ENCODE measurements at regions not wholly inside any gene's neighbourhood (a gene's known extent, or its start where the extent isn't known, plus 50 kb on each side); places are given as distances from the start of the nearest gene placed in this dataset.

DNA sequence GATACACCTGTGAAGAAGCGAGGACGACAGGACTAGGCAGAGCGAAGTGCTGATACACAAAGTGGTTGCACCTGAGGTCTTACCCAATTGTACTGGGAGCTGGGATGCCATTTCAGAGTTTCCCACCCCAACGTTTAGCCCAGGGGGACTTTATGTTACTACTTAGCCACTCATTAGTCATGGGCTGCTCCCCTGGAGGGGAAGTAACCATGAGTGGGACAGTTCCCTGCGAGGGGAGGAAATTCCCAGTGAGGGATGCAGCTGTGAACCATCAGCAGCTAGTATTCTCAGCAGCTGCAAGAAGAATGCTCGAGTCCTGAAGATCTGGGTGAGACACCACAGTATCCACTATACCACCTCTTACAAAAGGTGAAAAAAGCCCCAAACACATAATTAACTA is 93.7 kb upstream of the ACTBL2 start:
- DNase-seq (ENCODE audit: low spot score), result no peak
- H3K4me3 ChIP-seq, result no peak overlapping the region
- no peaks in the 10 kb centered on the region for H3K9me3 ChIP-seq (ENCODE audit: low read depth)
- no peaks in the 10 kb centered on the region for H3K79me2 ChIP-seq
- H3K27me3 ChIP-seq, result peaks cover 3% of the 10 kb centered on the region
- H3K9me2 ChIP-seq (replicated peaks; ENCODE audit: insufficient read depth), result no peaks in the 10 kb centered on the region
- H3K27ac ChIP-seq, result no peak overlapping the region
- no peaks in the 10 kb centered on the region for H3K36me3 ChIP-seq (replicated peaks; ENCODE audit: insufficient read depth, low read depth)
- H4K20me1 ChIP-seq (ENCODE audit: insufficient read depth, poor library complexity, severe bottlenecking), result no peaks in the 10 kb centered on the region
- TF ChIP-seq EZH2phosphoT487 (IDR thresholded peaks at IDR 0.05; ENCODE audit: low read depth, severe bottlenecking, unreplicated experiment) (no peak), EZH2 (IDR thresholded peaks at IDR 0.05; ENCODE audit: borderline replicate concordance) (no peak)
- TF ChIP-seq, protein P1, sequence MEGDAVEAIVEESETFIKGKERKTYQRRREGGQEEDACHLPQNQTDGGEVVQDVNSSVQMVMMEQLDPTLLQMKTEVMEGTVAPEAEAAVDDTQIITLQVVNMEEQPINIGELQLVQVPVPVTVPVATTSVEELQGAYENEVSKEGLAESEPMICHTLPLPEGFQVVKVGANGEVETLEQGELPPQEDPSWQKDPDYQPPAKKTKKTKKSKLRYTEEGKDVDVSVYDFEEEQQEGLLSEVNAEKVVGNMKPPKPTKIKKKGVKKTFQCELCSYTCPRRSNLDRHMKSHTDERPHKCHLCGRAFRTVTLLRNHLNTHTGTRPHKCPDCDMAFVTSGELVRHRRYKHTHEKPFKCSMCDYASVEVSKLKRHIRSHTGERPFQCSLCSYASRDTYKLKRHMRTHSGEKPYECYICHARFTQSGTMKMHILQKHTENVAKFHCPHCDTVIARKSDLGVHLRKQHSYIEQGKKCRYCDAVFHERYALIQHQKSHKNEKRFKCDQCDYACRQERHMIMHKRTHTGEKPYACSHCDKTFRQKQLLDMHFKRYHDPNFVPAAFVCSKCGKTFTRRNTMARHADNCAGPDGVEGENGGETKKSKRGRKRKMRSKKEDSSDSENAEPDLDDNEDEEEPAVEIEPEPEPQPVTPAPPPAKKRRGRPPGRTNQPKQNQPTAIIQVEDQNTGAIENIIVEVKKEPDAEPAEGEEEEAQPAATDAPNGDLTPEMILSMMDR (IDR thresholded peaks at IDR 0.05; ENCODE audit: poor library complexity), result no peak
- H3K4me2 ChIP-seq, result no peak overlapping the region
- 90% methylated on average over 6 of the region's 6 CpGs for WGBS (ENCODE audit: low lambda C conversion rate, missing lambda C conversion rate)
- no peak overlapping the region for H2AFZ ChIP-seq
- H3K4me1 ChIP-seq (ENCODE audit: insufficient read depth), result no peaks in the 10 kb centered on the region

DNA sequence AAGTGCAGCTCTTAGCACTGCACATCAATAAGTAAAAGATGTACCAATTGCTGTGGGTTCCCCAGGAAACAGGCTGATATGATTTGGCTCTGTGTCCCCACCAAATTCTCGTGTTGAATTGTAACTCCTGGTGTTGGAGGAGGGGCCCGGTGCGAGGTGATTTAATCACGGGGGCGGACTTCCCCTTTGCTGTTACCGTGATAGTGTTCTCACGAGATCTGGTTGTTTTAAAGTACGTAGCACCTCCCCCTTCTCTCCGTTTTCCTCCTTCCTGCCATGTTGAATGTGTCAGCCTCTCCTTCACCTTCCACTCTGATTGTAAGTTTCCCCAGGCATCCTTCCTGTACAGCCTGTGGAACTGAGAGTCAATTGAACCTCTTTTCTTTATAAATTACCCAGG is 93.2 kb upstream of the ACTBL2 start:
- DNase-seq (ENCODE audit: low spot score), result no peak
- H2AFZ ChIP-seq, result no peak overlapping the region
- WGBS (ENCODE audit: low lambda C conversion rate, missing lambda C conversion rate), result 91% methylated on average over 9 of the region's 9 CpGs

DNA sequence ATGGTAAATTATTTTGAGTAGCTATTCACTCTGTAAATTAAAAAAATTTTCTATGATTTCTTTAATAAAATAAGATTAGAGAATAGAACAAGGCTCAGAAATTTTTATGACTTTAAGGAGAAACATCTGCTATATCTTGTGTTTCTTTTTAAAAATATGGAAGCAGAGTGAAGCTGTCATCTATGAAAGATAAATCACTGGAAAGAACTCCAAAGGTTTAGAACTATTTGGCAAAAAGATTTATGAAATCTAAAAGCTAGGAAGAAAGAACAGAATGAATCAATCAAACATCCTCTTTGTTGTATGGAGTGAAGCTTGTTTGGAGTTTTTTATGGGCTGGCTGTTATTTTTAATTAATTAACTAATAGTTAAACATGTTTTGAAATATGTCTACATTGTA is 89.8 kb upstream of the ACTBL2 start:
- H3K4me1 ChIP-seq (ENCODE audit: insufficient read depth), result no peaks in the 10 kb centered on the region
- H2AFZ ChIP-seq, result no peak overlapping the region
- DNase-seq (ENCODE audit: low spot score), result no peak
- no peak overlapping the region for H3K27ac ChIP-seq
- no peak overlapping the region for H3K4me3 ChIP-seq
- H3K9me3 ChIP-seq (ENCODE audit: low read depth), result no peaks in the 10 kb centered on the region
- no peak overlapping the region for H3K4me2 ChIP-seq
- no peaks in the 10 kb centered on the region for H3K79me2 ChIP-seq
- H4K20me1 ChIP-seq (ENCODE audit: insufficient read depth, poor library complexity, severe bottlenecking), result no peaks in the 10 kb centered on the region
- H3K9me2 ChIP-seq (replicated peaks; ENCODE audit: insufficient read depth), result no peaks in the 10 kb centered on the region
- H3K27me3 ChIP-seq, result peaks cover 3% of the 10 kb centered on the region
- H3K36me3 ChIP-seq (replicated peaks; ENCODE audit: insufficient read depth, low read depth), result no peaks in the 10 kb centered on the region
- TF ChIP-seq, protein P1 (IDR thresholded peaks at IDR 0.05; ENCODE audit: poor library complexity), result no peak
- no peak for TF ChIP-seq EZH2 (IDR thresholded peaks at IDR 0.05; ENCODE audit: borderline replicate concordance)
- TF ChIP-seq EZH2phosphoT487 (IDR thresholded peaks at IDR 0.05; ENCODE audit: low read depth, severe bottlenecking, unreplicated experiment), result no peak

More for the DNA sequence above, 93.2 kb upstream of the ACTBL2 start:
- TF ChIP-seq, protein P1 (IDR thresholded peaks at IDR 0.05; ENCODE audit: poor library complexity), result no peak
- no peak for TF ChIP-seq EZH2phosphoT487 (IDR thresholded peaks at IDR 0.05; ENCODE audit: low read depth, severe bottlenecking, unreplicated experiment)
- Histone ChIP-seq H3K27ac (no peak overlapping the region), H3K4me1 (ENCODE audit: insufficient read depth) (no peaks in the 10 kb centered on the region), H3K4me3 (no peak overlapping the region), H3K4me2 (no peak overlapping the region), H4K20me1 (ENCODE audit: insufficient read depth, poor library complexity, severe bottlenecking) (no peaks in the 10 kb centered on the region), H3K27me3 (peaks cover 3% of the 10 kb centered on the region), H3K36me3 (replicated peaks; ENCODE audit: insufficient read depth, low read depth) (no peaks in the 10 kb centered on the region), H3K9me3 (ENCODE audit: low read depth) (no peaks in the 10 kb centered on the region), H3K79me2 (no peaks in the 10 kb centered on the region), H3K9me2 (replicated peaks; ENCODE audit: insufficient read depth) (no peaks in the 10 kb centered on the region)

DNA sequence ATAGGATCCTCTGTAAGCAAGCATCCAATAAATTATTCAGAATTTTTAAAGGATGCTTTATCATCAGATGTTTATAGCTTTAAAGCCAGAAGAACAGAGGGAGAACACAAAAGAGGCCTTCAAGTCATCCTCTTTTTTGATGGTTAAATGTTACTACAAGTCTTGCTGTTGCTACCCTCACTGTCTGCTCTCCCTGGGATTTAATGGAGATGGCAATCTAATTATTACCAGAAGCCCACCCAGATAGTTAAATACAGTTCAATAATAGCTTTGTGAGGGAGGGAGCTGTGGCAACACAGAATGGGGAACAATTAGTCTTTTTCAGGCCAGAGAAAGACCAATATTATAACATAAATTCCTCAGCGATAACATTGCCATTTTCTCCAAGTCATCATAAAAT is 87.0 kb upstream of the ACTBL2 start:
- Histone ChIP-seq H3K9me3 (ENCODE audit: low read depth) (no peaks in the 10 kb centered on the region), H3K4me2 (no peak overlapping the region), H2AFZ (no peak overlapping the region), H3K27me3 (no peaks in the 10 kb centered on the region), H3K79me2 (no peaks in the 10 kb centered on the region), H3K27ac (peak overlapping the region; percentile 32), H4K20me1 (ENCODE audit: insufficient read depth, poor library complexity, severe bottlenecking) (no peaks in the 10 kb centered on the region), H3K4me3 (no peak overlapping the region), H3K36me3 (replicated peaks; ENCODE audit: insufficient read depth, low read depth) (no peaks in the 10 kb centered on the region), H3K9me2 (replicated peaks; ENCODE audit: insufficient read depth) (no peaks in the 10 kb centered on the region), H3K4me1 (ENCODE audit: insufficient read depth) (no peaks in the 10 kb centered on the region)
- 76% methylated on average over 1 of the region's 1 CpG for WGBS (ENCODE audit: low lambda C conversion rate, missing lambda C conversion rate)
- TF ChIP-seq EZH2phosphoT487 (IDR thresholded peaks at IDR 0.05; ENCODE audit: low read depth, severe bottlenecking, unreplicated experiment), result no peak
- TF ChIP-seq EZH2 (IDR thresholded peaks at IDR 0.05; ENCODE audit: borderline replicate concordance), result no peak
- TF ChIP-seq, protein P1 (IDR thresholded peaks at IDR 0.05; ENCODE audit: poor library complexity), result no peak
- no peak for DNase-seq (ENCODE audit: low spot score)

All from hepatocyte (in vitro differentiated cells).